ENCODE measurements at regions not wholly inside any gene's neighbourhood (a gene's known extent, or its start where the extent isn't known, plus 50 kb on each side); places are given as distances from the start of the nearest gene placed in this dataset.

DNA sequence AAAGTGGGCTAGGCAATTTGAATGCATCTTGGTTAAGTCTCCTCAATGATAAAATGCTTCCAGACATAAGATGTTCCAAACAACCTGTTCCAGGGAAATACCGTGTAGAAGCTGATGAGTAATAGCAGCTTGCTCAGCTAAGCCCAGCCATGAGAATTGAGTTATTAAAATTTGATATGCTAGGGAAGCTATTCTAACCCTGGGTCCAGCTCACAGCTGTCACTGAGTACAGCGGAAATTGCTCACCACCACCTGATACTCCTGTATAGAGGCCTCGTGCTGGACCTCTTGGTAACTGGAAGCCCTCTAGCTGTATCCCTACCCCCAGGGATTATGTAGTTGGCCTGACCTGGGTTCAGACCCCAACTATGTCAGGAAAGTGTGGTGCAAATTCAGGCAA, 521.3 kb upstream of the TRPC7 start:
- TF ChIP-seq, protein P1, sequence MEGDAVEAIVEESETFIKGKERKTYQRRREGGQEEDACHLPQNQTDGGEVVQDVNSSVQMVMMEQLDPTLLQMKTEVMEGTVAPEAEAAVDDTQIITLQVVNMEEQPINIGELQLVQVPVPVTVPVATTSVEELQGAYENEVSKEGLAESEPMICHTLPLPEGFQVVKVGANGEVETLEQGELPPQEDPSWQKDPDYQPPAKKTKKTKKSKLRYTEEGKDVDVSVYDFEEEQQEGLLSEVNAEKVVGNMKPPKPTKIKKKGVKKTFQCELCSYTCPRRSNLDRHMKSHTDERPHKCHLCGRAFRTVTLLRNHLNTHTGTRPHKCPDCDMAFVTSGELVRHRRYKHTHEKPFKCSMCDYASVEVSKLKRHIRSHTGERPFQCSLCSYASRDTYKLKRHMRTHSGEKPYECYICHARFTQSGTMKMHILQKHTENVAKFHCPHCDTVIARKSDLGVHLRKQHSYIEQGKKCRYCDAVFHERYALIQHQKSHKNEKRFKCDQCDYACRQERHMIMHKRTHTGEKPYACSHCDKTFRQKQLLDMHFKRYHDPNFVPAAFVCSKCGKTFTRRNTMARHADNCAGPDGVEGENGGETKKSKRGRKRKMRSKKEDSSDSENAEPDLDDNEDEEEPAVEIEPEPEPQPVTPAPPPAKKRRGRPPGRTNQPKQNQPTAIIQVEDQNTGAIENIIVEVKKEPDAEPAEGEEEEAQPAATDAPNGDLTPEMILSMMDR (IDR thresholded peaks at IDR 0.05): no peak
- TF ChIP-seq POLR2A (IDR thresholded peaks at IDR 0.05): no peak

Data from lower leg skin (tissue), 3 donors.